LNCAP (cell line): ENCODE measurements at regions not wholly inside any gene's neighbourhood (a gene's known extent, or its start where the extent isn't known, plus 50 kb on each side); places are given as distances from the start of the nearest gene placed in this dataset.
A peak's percentile ranks its signal among the peaks of the same experiment; 100 is the strongest.

Source experiments
- CTCF ChIP-seq: fragments of 450-650 bp; IDR thresholded peaks from 2 replicates; pipeline ENCODE4 v1.5.1; 2017; ENCODE audit warnings: mild to moderate bottlenecking

GRCh38 chr1:22309572-22309971 lies 142.1 kb upstream of the ZBTB40 start:
- TF ChIP-seq CTCF, result no peak

- TF ChIP-seq CTCF, result no peak
These were observed 140.2 kb upstream of the ZBTB40 start for GRCh38 chr1:22311461-22311860.

GRCh38 chr1:22313321-22313720 lies 138.3 kb upstream of the ZBTB40 start:
- no peak for TF ChIP-seq CTCF

- no peak for TF ChIP-seq CTCF
These were observed 136.9 kb upstream of the ZBTB40 start for GRCh38 chr1:22314706-22315105.

GRCh38 chr1:22315315-22316078 lies 136.2 kb upstream of the ZBTB40 start:
- TF ChIP-seq CTCF, result no peak

GRCh38 chr1:22317231-22317919 lies 134.3 kb upstream of the ZBTB40 start:
- peak; percentile 35; the same call in 1 of the 2 replicates for TF ChIP-seq CTCF

GRCh38 chr1:22317920-22318243 lies 133.8 kb upstream of the ZBTB40 start:
- no peak for TF ChIP-seq CTCF
